ENCODE measurements at regions not wholly inside any gene's neighbourhood (a gene's known extent, or its start where the extent isn't known, plus 50 kb on each side); places are given as distances from the start of the nearest gene placed in this dataset.

DNA sequence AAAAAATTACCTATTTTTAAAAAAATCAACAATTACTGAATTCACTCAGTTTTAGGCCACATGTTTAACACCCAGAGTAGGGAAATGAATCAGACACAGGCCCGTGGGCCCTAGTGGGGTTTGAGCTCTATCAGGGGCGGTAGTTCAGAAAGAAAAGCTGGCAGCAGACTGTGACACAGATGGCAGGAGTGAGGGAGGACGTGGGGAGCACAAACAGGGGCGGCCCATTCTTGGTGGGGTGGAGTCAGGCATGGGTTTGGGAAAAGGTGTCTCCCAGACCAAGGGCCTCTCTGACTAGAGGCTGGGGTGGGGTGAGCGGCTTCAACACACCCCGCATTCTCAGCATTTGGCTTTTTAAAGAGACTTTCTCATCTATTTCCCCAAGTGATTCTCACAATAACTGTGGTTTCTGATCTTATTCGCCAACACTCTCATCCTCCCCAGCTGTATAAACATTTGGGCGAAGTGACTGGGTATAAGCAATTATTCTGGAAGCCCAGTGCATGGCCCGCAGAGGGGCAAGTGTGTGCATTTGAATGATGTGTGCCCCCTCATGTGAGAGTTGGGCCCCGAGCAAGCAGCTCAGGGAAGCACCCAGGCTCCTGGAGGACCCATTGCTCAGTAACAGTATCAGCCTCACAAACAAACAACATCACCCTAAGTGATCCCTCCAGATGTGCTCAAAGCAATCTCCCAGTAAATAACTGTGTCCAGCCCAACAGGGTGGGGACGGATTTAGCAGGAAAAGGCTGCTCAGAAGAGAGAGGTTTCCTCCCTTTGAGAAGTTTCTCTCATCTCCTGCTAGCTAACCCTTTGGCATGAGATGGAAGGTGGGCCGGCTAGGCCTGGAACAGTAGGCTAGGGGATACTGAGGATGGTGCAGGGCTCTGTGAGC lies 437.6 kb upstream of the ZMIZ1 start:
- DNase-seq = no peak

GRCh38 chr10:78634389-78634815 lies 434.4 kb upstream of the ZMIZ1 start:
- no peak for DNase-seq

DNA sequence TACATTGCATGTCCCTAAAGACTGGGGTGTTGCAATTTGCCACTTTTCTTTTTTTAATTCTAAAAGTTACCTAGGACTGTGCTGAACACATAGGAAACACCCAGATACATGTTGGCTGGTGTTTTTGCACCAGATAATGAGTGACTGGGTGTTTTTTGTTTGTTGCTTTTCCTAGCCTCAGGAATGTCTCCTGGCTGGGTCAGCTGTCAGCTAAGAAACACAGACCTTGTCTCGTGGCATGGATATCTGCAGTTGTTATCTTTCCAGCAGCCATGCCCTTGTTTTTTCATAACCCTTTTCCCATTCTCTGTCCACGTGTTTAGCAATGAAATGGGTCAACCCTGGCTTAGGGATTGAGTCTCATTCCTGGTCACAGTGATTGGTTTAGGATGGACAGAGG lies 433.9 kb upstream of the ZMIZ1 start:
- no peak for DNase-seq

GRCh38 chr10:78639629-78640028 lies 429.1 kb upstream of the ZMIZ1 start:
- DNase-seq = no peak

DNA sequence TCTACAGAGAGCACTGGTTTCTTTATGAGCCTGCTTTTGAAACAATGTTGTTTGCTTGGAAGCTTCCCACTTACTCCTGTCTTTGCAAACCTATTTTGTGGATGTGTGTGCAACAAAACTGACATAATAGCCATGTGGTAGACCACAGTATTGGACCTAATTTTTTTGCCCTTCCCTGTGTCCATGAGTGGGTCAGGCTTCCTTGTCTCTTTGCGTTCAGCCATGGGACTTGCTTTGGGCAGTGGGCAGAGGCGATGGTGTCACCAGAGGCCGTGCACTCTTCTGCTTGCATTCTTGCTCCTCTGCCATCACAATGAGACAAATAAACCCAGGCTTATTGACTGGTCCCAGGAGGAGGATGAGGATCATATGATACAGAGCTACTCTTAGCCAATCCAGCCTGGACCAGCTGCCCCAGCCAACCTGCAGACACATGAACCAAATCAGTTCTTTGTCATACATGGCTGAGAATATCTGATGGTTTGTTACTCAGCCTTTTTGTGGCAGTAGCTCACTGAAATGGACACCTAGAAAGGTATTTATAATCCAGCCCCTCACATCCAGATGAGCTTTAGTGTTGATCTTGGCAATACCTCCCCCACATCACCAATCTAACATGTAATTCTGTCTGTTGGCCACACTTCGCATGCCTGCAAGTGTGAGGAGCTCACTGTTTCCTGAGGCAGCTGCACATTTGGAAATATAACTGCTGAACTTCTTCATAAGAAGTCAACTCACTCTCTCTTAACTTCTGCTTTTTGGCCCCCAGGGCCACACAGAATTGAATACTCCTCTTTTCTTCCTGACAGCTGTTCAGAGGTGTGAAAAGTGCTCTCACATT lies 427.8 kb upstream of the ZMIZ1 start:
- DNase-seq = no peak

DNA sequence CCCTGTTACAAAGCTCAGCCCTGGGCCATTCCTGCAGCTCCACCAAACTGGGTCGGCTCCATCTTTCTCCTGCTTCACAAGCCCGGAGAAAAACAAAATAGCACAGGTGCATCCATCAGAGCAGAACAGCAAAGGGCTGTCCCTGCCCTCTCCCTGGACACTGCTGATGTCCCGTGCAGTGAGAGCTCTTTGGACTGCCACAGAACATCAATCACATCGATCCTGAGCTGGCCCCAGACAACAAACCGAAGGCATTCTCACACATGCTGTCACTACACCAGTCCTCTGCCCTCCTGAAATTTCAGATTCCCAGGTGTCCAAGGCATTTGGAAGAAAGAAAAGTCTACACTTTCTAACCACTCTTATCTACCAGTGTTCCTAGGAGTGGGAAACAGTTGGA lies 427.1 kb upstream of the ZMIZ1 start:
- DNase-seq = no peak

DNA sequence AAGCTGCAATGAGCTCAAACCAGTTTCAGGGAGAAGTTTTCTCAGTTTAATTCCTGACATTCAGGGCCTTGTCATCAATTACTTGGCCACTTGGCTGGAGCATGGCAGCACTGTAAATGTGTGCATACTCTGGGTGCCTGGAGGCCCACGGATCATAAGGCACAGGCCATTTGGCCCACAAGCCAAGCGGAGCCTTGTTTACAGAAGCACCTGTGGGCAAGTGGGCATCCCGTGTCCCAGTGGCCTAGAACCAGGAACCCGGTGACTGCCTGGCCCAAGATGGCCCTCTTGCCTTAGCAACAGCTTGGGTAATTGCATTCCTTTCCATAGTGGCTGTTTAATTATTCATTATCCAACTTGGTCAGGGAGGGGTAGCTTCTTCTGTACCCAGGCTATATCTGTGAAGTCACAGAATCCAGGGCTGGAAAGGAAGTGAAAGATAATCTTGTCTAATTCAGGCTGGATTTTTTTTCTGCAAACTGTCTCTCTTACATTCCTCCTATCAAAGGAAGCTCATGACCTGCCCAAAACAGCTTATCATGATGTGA lies 426.4 kb upstream of the ZMIZ1 start:
- no peak for DNase-seq

GRCh38 chr10:78643513-78643912 lies 425.3 kb upstream of the ZMIZ1 start:
- DNase-seq = no peak

DNA sequence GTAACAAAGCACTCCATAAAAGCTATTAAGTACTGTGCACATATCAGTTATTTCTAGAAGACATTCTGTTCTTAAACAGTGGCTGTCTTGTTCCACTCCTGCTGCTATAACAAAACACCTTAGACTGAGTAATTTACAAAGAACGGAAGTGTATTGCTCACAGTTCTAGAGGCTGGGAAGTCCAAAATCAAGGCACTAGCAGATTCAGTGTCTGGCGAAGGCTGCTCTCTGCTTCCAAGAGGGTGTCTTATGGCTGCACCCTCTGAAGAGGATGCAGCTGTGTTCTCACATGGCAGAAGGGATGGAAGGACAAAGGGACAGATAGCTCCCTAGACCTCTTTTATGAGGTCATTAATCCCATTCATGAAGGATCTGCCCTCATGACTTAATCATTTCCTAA lies 424.2 kb upstream of the ZMIZ1 start:
- DNase-seq = no peak

GRCh38 chr10:78645169-78645686 lies 423.5 kb upstream of the ZMIZ1 start:
- no peak for DNase-seq

DNA sequence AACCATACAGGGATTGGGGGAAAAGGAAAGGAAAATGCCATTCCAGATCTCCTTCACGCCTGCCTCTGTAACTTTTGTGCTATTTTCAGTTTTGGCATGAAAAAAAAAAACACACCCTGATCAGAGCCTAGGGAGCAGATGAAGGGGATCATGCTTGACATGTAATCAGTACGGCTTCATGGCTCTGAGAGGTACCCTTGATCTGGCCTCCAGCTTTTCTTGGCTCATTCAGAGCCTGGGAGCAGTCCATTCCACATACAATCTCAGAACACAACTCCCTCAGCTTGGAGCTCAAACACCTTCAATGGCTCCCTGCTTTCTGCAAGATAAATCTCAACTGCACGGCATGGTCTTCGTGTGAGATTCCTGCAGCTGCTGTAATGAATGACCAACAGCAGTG lies 422.8 kb upstream of the ZMIZ1 start:
- no peak for DNase-seq

- no peak for DNase-seq
Measured at GRCh38 chr10:78648256-78648860, 420.4 kb upstream of the ZMIZ1 start.

DNA sequence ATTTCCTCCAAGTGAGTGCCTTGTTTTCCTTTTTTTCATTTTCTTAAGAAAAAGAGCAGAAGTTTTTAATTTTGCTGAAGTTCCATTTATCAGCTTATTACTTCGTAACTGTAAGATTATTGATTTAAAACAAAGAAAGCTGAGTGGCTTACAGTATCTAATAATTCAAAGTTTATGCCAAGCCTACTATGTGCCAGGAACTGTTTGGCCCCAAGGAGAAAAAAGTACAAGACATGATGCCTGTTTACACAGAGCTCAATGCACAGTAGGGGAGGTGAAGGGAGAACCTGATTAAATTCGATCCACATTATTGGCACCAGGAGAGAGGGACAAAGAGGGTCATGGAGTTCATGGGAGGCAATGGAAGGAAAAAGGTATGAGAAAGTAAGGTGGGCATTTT lies 419.3 kb upstream of the ZMIZ1 start:
- DNase-seq = no peak

GRCh38 chr10:78650122-78650521 lies 418.6 kb upstream of the ZMIZ1 start:
- DNase-seq = no peak

GRCh38 chr10:78651287-78651686 lies 417.5 kb upstream of the ZMIZ1 start:
- DNase-seq = no peak

GRCh38 chr10:78653555-78653954 lies 415.2 kb upstream of the ZMIZ1 start:
- DNase-seq = no peak

DNA sequence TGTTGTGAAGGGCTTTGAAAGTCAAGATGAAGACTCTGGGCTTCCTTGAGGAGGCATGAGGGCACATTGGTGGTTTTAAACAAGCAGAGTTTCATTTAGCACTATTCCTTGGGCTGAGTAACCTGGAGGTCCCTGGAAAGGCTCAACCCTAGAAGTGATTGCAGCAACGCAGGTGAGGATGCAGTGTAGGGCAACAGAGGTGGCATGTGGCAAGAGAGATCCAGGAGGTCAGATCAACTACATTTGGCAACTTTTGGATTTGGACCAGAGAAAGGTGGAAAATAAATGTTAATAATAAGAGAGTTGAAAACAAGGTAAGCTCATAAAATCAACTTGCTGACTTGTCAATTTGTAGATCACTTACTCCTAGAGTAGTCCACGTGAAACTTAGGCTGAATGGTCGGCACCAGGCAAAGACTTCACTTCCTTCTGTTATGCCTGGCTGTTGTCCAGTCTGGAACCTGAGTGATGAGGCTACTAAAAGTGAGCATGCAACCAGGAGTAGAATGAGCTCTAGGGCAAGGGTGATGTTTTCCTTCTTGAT lies 414.6 kb upstream of the ZMIZ1 start:
- DNase-seq = no peak

GRCh38 chr10:78655979-78656378 lies 412.8 kb upstream of the ZMIZ1 start:
- no peak for DNase-seq

DNA sequence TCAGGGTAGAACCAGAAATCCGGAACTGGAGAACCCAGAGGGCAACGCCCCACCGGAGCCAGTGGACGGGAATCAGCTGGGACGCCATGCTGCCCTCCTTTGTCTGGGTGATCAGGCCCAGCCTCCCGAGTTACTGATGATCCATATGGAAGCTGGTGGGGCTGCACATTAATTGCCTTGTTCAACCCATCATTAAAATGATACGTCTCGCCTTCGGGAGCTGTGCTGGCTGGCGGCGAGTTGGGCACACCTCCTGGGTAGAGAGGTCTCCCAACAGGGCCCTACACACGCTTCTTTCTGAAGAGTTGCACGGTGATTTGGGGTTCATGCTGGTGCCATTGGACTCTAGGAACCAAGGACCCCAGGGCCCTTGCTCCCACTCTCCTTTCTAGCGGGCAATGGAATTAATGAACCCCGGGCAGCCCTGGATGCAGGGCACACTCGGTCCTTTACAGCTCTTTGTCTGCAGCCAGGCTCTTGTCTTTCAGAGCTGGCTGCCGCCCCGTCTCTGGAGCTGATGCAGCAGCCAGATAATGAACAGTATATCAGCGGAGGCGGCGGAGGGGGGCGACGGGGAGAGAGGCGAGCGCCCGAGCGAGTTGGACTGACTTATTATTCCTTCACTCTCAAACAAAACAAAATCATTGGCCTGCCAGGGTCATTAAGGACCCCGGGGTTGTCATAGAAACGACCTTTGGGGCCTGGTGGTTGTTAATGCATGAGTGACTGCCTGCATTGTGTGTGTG lies 412.2 kb upstream of the ZMIZ1 start:
- DNase-seq = no peak

- DNase-seq = peak; percentile 15
Measured at GRCh38 chr10:78657163-78657861, 411.5 kb upstream of the ZMIZ1 start.

DNA sequence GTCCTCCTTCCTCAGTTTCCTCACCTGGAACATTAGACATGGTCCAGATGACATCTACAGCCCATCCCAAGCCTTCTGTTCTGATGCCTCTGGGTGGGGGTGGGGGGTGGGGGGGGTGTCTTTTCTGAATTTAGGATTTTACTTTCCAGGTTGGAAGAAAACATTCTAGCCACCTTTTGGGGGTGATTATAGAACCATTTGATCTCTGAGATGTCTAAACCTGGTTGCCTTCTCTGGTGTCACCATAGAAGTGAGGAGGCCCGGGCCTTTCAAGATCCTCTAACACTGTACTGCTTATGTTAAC lies 411.0 kb upstream of the ZMIZ1 start:
- no peak for DNase-seq
